ENCODE measurements at regions not wholly inside any gene's neighbourhood (a gene's known extent, or its start where the extent isn't known, plus 50 kb on each side); places are given as distances from the start of the nearest gene placed in this dataset.

GRCh38 chr16:86327321-86327720 is 183.0 kb upstream of the FOXF1 start:
- no peak for TF ChIP-seq CTCF (conservative IDR thresholded peaks at IDR 0.05)
- TF ChIP-seq EZH2 (IDR thresholded peaks at IDR 0.05; ENCODE audit: low read depth) = no peak

Data from PC-9 (cell line).